ENCODE measurements at regions not wholly inside any gene's neighbourhood (a gene's known extent, or its start where the extent isn't known, plus 50 kb on each side); places are given as distances from the start of the nearest gene placed in this dataset.

- Histone ChIP-seq H3K4me2 (ENCODE audit: low read length) (no peak overlapping the region), H3K9ac (ENCODE audit: low read length) (no peak overlapping the region), H3K36me3 (ENCODE audit: insufficient read depth, low read length) (no peaks in the 10 kb centered on the region), H3K27ac (ENCODE audit: low read depth, low read length, poor library complexity, severe bottlenecking) (no peak overlapping the region), H3K79me2 (ENCODE audit: insufficient read depth, low read length) (no peaks in the 10 kb centered on the region), H2AFZ (ENCODE audit: low read length) (no peak overlapping the region), H3F3A (ENCODE audit: insufficient read depth, low read length) (no peaks in the 10 kb centered on the region), H3K4me1 (ENCODE audit: insufficient read depth, low read length, severe bottlenecking) (peaks cover 4% of the 10 kb centered on the region), H4K20me1 (ENCODE audit: insufficient read depth, low read length) (no peaks in the 10 kb centered on the region), H3K27me3 (ENCODE audit: insufficient read depth, low read length) (no peaks in the 10 kb centered on the region), H3K9me3 (ENCODE audit: low read length) (no peaks in the 10 kb centered on the region), H3K9me2 (ENCODE audit: low read depth, low read length) (no peaks in the 10 kb centered on the region), H3K4me3 (ENCODE audit: low read depth, low read length, poor library complexity, severe bottlenecking) (no peak overlapping the region)
- no peak for TF ChIP-seq EZH2 (IDR thresholded peaks at IDR 0.05; ENCODE audit: borderline replicate concordance, low read length)
- TF ChIP-seq CTCF (IDR thresholded peaks at IDR 0.05; ENCODE audit: low read length): no peak
Measured at GRCh38 chr6:126091466-126091865, 105.1 kb downstream of the TRMT11 start.

GRCh38 chr6:126093108-126093507 is 106.8 kb downstream of the TRMT11 start:
- Histone ChIP-seq H3K4me2 (ENCODE audit: low read length) (no peak overlapping the region), H3K4me3 (ENCODE audit: low read depth, low read length, poor library complexity, severe bottlenecking) (no peak overlapping the region), H4K20me1 (ENCODE audit: insufficient read depth, low read length) (no peaks in the 10 kb centered on the region)

GRCh38 chr6:126094411-126094810 is 108.1 kb downstream of the TRMT11 start:
- Histone ChIP-seq H3K9me2 (ENCODE audit: low read depth, low read length) (no peaks in the 10 kb centered on the region), H2AFZ (ENCODE audit: low read length) (no peak overlapping the region), H3K36me3 (ENCODE audit: insufficient read depth, low read length) (no peaks in the 10 kb centered on the region), H3K79me2 (ENCODE audit: insufficient read depth, low read length) (no peaks in the 10 kb centered on the region), H3K9ac (ENCODE audit: low read length) (no peak overlapping the region), H3K4me3 (ENCODE audit: low read depth, low read length, poor library complexity, severe bottlenecking) (no peak overlapping the region), H3K27me3 (ENCODE audit: insufficient read depth, low read length) (no peaks in the 10 kb centered on the region), H3F3A (ENCODE audit: insufficient read depth, low read length) (no peaks in the 10 kb centered on the region), H3K9me3 (ENCODE audit: low read length) (no peaks in the 10 kb centered on the region), H3K27ac (ENCODE audit: low read depth, low read length, poor library complexity, severe bottlenecking) (no peak overlapping the region), H4K20me1 (ENCODE audit: insufficient read depth, low read length) (no peaks in the 10 kb centered on the region), H3K4me2 (ENCODE audit: low read length) (no peak overlapping the region), H3K4me1 (ENCODE audit: insufficient read depth, low read length, severe bottlenecking) (no peaks in the 10 kb centered on the region)
- TF ChIP-seq CTCF (IDR thresholded peaks at IDR 0.05; ENCODE audit: low read length) (no peak), EZH2 (IDR thresholded peaks at IDR 0.05; ENCODE audit: borderline replicate concordance, low read length) (no peak)

More at GRCh38 chr6:126093108-126093507, 106.8 kb downstream of the TRMT11 start:
- Histone ChIP-seq H3K4me1 (ENCODE audit: insufficient read depth, low read length, severe bottlenecking) (no peaks in the 10 kb centered on the region), H2AFZ (ENCODE audit: low read length) (no peak overlapping the region), H3K9me3 (ENCODE audit: low read length) (no peaks in the 10 kb centered on the region), H3K79me2 (ENCODE audit: insufficient read depth, low read length) (no peaks in the 10 kb centered on the region), H3K36me3 (ENCODE audit: insufficient read depth, low read length) (no peaks in the 10 kb centered on the region), H3K9ac (ENCODE audit: low read length) (no peak overlapping the region), H3K9me2 (ENCODE audit: low read depth, low read length) (no peaks in the 10 kb centered on the region), H3K27ac (ENCODE audit: low read depth, low read length, poor library complexity, severe bottlenecking) (no peak overlapping the region), H3F3A (ENCODE audit: insufficient read depth, low read length) (no peaks in the 10 kb centered on the region), H3K27me3 (ENCODE audit: insufficient read depth, low read length) (no peaks in the 10 kb centered on the region)
- TF ChIP-seq EZH2 (IDR thresholded peaks at IDR 0.05; ENCODE audit: borderline replicate concordance, low read length): no peak
- no peak for TF ChIP-seq CTCF (IDR thresholded peaks at IDR 0.05; ENCODE audit: low read length)

Data from OCI-LY1 (cell line).